Panc1 (cell line): ENCODE measurements at regions not wholly inside any gene's neighbourhood (a gene's known extent, or its start where the extent isn't known, plus 50 kb on each side); places are given as distances from the start of the nearest gene placed in this dataset.
"Not testable (repeated sequence)": the region's sequence is repeated elsewhere in the genome, so short reads cannot be mapped to it uniquely, and the experiment has no call there.

Experiments
- ATAC-seq: fragments of 200-7000 bp; cut with Tn5 transposase; 2 replicates; pipeline ENCODE4 v1.9.1; 2020; ENCODE audit warnings: mild to moderate bottlenecking, moderate library complexity
- BruUV-seq: library from RNA; stranded (reverse); fragments of 400-500 nt; replicated peaks from 2 replicates; lab custom pipeline; 2021; lab: Mats Ljungman, UMichigan
- CTCF ChIA-PET: fragments of 300-600 bp; sonication (Branson Sonifier 250); formaldehyde crosslinking; loops from one replicate; lab custom pipeline; 2022; ENCODE audit warnings: antibody characterized with exemption; lab: Charles Lee
- POLR2A ChIA-PET: fragments of 300-600 bp; sonication (Branson Sonifier 250); formaldehyde crosslinking; loops from one replicate; lab custom pipeline; 2022; ENCODE audit warnings: antibody characterized with exemption; lab: Charles Lee
- DNase-seq: peaks from one replicate; pipeline ENCODE4 v3.0.0-alpha.2; 2010; ENCODE audit warnings: low read depth, low spot score
- H3K27ac ChIP-seq: 2 replicates; pipeline ENCODE4 v1.5.1; 2011; ENCODE audit warnings: mild to moderate bottlenecking, low read length, inconsistent platforms
- H3K27me3 ChIP-seq: fragments of 200-500 bp; sonication (Bioruptor generic); 2 replicates; pipeline ENCODE4 v1.6.0; 2014; ENCODE audit warnings: low read length, inconsistent platforms; ENCODE audit not compliant: control insufficient read depth, insufficient read depth
- H3K36me3 ChIP-seq: fragments of 200-500 bp; sonication (Bioruptor generic); 2 replicates; pipeline ENCODE4 v1.5.1; 2014; ENCODE audit warnings: inconsistent platforms, mild to moderate bottlenecking, low read length, moderate library complexity; ENCODE audit not compliant: control insufficient read depth, insufficient read depth
- H3K4me1 ChIP-seq: 2 replicates; pipeline ENCODE4 v1.5.1; 2011; ENCODE audit warnings: inconsistent platforms, mild to moderate bottlenecking, low read length, moderate library complexity; ENCODE audit not compliant: control insufficient read depth, insufficient read depth
- H3K4me3 ChIP-seq, 2 experiments: 2 replicates each; pipeline ENCODE4 v1.5.1; 2011 to 2012; ENCODE audit warnings: low read depth in 2 of 2, low read length in 2 of 2, mild to moderate bottlenecking in 2 of 2, inconsistent platforms in 1 of 2, moderate library complexity in 1 of 2
- H3K9me3 ChIP-seq: fragments of 200-500 bp; sonication (Bioruptor generic); 2 replicates; pipeline ENCODE4 v1.5.1; 2014; ENCODE audit warnings: low read depth, mild to moderate bottlenecking, inconsistent platforms, low read length, moderate library complexity; ENCODE audit not compliant: control insufficient read depth, insufficient read depth
- POLR2AphosphoS5 ChIP-seq: IDR thresholded peaks from 2 replicates; pipeline ENCODE4 v1.6.1; 2012; ENCODE audit warnings: mild to moderate bottlenecking, low read depth, low read length, moderate library complexity
- SIN3A ChIP-seq: IDR thresholded peaks from 2 replicates; pipeline ENCODE4 v1.6.1; 2012; ENCODE audit warnings: low read depth, mild to moderate bottlenecking, low read length, moderate library complexity, borderline replicate concordance; ENCODE audit not compliant: insufficient read depth
- TCF7L2 ChIP-seq: IDR thresholded peaks from 2 replicates; pipeline ENCODE4 v1.6.1; 2011; ENCODE audit warnings: mild to moderate bottlenecking, low read depth, low read length, inconsistent platforms
- in situ Hi-C: cut with HindIII; loops from 2 replicates; pipeline ENCODE4 v1.10.0; 2016; ENCODE audit warnings: low sequenced_read_pairs, low pct_unique_long_range_greater_than_20kb
- intact Hi-C: fragments of 100-400 bp; cut with micrococcal nuclease; formaldehyde crosslinking; loops from one replicate; pipeline ENCODE4 v1.10.0; 2022; ENCODE audit not compliant: unreplicated experiment
- TF ChIP-seq, protein P1 (sequence below), 2 experiments: IDR thresholded peaks; 2 replicates each; pipeline ENCODE4 v1.6.1; 2011 to 2012; ENCODE audit warnings: low read depth in 2 of 2, control low read depth in 1 of 2, low read length in 1 of 2, mild to moderate bottlenecking in 1 of 2, moderate library complexity in 1 of 2; ENCODE audit not compliant: insufficient read depth in 1 of 2
- TF ChIP-seq, protein P2 (sequence below): fragments of 450-650 bp; IDR thresholded peaks from 2 replicates; pipeline ENCODE4 v1.5.1; 2017; ENCODE audit warnings: mild to moderate bottlenecking

DNA sequence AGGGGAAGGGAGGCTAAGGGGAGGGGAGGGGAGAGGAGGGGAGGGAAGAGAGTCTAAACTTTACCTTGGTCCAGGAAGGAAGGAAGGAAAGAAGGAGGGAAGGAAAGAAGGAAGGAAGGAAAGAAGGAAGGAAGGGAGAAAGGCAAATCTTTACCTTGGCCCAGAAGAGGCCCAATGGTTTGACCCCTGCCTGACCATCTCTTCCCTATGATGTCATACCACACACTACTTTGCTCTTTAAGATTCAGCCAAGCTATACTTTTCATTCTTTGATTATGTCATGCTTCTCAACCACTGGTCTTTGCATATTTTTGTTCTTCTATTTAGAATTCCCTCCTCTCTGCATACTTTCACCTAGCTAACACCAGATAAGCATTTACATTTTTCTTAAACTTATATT lies 1077.5 kb downstream of the PCDH9 start:
- no peak overlapping the region for H3K4me3 ChIP-seq
- intact Hi-C loops = no loop called here
- H3K4me1 ChIP-seq = no peaks in the 10 kb centered on the region
- TF ChIP-seq POLR2AphosphoS5 = no peak
- TF ChIP-seq, protein P1, sequence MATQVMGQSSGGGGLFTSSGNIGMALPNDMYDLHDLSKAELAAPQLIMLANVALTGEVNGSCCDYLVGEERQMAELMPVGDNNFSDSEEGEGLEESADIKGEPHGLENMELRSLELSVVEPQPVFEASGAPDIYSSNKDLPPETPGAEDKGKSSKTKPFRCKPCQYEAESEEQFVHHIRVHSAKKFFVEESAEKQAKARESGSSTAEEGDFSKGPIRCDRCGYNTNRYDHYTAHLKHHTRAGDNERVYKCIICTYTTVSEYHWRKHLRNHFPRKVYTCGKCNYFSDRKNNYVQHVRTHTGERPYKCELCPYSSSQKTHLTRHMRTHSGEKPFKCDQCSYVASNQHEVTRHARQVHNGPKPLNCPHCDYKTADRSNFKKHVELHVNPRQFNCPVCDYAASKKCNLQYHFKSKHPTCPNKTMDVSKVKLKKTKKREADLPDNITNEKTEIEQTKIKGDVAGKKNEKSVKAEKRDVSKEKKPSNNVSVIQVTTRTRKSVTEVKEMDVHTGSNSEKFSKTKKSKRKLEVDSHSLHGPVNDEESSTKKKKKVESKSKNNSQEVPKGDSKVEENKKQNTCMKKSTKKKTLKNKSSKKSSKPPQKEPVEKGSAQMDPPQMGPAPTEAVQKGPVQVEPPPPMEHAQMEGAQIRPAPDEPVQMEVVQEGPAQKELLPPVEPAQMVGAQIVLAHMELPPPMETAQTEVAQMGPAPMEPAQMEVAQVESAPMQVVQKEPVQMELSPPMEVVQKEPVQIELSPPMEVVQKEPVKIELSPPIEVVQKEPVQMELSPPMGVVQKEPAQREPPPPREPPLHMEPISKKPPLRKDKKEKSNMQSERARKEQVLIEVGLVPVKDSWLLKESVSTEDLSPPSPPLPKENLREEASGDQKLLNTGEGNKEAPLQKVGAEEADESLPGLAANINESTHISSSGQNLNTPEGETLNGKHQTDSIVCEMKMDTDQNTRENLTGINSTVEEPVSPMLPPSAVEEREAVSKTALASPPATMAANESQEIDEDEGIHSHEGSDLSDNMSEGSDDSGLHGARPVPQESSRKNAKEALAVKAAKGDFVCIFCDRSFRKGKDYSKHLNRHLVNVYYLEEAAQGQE (IDR thresholded peaks at IDR 0.05; ENCODE audit: insufficient read depth in 1 of 2, low read depth in 2 of 2, low read length in 1 of 2) = no peak
- TF ChIP-seq, protein P2, sequence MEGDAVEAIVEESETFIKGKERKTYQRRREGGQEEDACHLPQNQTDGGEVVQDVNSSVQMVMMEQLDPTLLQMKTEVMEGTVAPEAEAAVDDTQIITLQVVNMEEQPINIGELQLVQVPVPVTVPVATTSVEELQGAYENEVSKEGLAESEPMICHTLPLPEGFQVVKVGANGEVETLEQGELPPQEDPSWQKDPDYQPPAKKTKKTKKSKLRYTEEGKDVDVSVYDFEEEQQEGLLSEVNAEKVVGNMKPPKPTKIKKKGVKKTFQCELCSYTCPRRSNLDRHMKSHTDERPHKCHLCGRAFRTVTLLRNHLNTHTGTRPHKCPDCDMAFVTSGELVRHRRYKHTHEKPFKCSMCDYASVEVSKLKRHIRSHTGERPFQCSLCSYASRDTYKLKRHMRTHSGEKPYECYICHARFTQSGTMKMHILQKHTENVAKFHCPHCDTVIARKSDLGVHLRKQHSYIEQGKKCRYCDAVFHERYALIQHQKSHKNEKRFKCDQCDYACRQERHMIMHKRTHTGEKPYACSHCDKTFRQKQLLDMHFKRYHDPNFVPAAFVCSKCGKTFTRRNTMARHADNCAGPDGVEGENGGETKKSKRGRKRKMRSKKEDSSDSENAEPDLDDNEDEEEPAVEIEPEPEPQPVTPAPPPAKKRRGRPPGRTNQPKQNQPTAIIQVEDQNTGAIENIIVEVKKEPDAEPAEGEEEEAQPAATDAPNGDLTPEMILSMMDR = no peak
- TF ChIP-seq SIN3A = no peak
- no peak for TF ChIP-seq TCF7L2
- no peaks in the 10 kb centered on the region for H3K9me3 ChIP-seq
- H3K27me3 ChIP-seq = no peaks in the 10 kb centered on the region
- BruUV-seq = no TSS peak
- ATAC-seq (no peak), DNase-seq (no peak)
- no peaks in the 10 kb centered on the region for H3K36me3 ChIP-seq
- CTCF ChIA-PET = no interaction called here
- in situ Hi-C loops = no loop called here
- no peak overlapping the region for H3K27ac ChIP-seq
- POLR2A ChIA-PET = no interaction called here

DNA sequence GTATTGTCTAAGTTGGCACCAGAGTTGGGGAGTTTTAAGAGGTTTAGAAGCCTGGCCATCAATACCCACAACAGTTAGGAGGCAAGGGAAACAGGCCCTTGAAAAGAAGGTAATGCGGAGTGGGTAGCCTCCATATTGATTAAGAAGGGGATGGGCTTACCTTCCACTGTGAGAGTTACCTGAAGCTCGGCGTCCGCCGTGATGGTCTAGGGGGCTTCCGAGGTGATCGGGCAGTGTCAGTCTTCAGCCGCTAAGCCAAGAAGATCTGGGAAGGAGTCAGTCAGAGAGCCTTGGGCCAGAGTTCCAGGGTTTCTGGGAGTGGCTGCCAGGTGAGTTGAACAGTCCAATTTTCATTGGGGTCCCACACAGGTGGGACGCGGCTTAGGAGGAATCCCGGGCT lies 1085.8 kb downstream of the PCDH9 start:
- H3K4me1 ChIP-seq, CTCF ChIA-PET, BruUV-seq, in situ Hi-C loops, H3K27ac ChIP-seq, intact Hi-C loops, H3K4me3 ChIP-seq, H3K36me3 ChIP-seq, H3K27me3 ChIP-seq, ATAC-seq, POLR2A ChIA-PET, H3K9me3 ChIP-seq, DNase-seq: not testable (repeated sequence)

DNA sequence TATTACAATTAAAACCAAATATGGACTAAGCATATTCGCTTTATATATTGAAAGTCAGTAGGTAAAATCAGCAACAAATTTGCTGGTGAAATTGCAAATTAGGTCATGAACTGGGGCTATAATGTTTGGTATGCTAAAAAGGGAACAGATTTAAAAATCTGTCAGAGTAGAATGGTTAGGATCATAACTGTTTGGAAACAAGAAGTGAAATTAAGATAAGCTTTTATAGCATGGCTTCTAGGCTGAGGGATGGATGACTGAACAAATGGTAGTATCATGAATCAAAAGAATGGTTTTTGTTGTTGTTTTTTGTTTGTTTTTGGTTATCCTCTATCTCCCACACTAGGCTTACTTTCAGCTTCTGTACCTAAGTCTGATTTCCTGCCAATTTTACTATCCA lies 1090.4 kb downstream of the PCDH9 start:
- no peak for TF ChIP-seq POLR2AphosphoS5
- TF ChIP-seq TCF7L2 = no peak
- TF ChIP-seq, protein P2 = no peak
- no peak for TF ChIP-seq SIN3A
- TF ChIP-seq, protein P1 (IDR thresholded peaks at IDR 0.05; ENCODE audit: insufficient read depth in 1 of 2, low read depth in 2 of 2, low read length in 1 of 2) = no peak
- no TSS peak for BruUV-seq
- POLR2A ChIA-PET = interaction anchor here (0.6 kb wide), 1 partner anchor 21 kb away, joined by 3 read pairs; no protein-coding TSS in a partner anchor

More for the DNA sequence above, 1090.4 kb downstream of the PCDH9 start:
- ATAC-seq (no peak), DNase-seq (no peak)
- Histone ChIP-seq H3K27me3 (no peaks in the 10 kb centered on the region), H3K36me3 (no peaks in the 10 kb centered on the region), H3K9me3 (no peaks in the 10 kb centered on the region), H3K27ac (no peak overlapping the region), H3K4me1 (peaks cover 3% of the 10 kb centered on the region), H3K4me3 (no peak overlapping the region)
- intact Hi-C loops (no loop called here), in situ Hi-C loops (no loop called here)
- CTCF ChIA-PET = no interaction called here
